Psoas muscle (tissue), 7 donors: ENCODE measurements at regions not wholly inside any gene's neighbourhood (a gene's known extent, or its start where the extent isn't known, plus 50 kb on each side); places are given as distances from the start of the nearest gene placed in this dataset.

Experiments used
- ATAC-seq, 4 donors: fragments of 200-7000 bp; cut with Tn5 transposase; one replicate each; pipeline ENCODE4 v1.9.1; 2020; ENCODE audit warnings: moderate library complexity in 3 of 4, mild to moderate bottlenecking in 2 of 4
- DNase-seq, 2 donors: peaks; one replicate each; pipeline ENCODE4 v3.0.0-alpha.2; 2020
- H3K27ac ChIP-seq: fragments of 200-600 bp; one replicate; pipeline ENCODE4 v1.8.0; 2022
- H3K27me3 ChIP-seq, 3 donors: fragments of 200-600 bp in 1 of 3; one replicate each; pipeline versions ENCODE4 v1.6.1 to v1.8.0; 2013 to 2022; ENCODE audit warnings: low read length in 2 of 3, mild to moderate bottlenecking in 2 of 3, moderate library complexity in 1 of 3; ENCODE audit not compliant: insufficient read depth in 3 of 3
- H3K36me3 ChIP-seq, 2 donors: fragments of 200-600 bp in 1 of 2; one replicate each; pipeline versions ENCODE4 v1.6.1 to v1.8.0; 2013 to 2022; ENCODE audit warnings: low read depth in 1 of 2, mild to moderate bottlenecking in 1 of 2, moderate library complexity in 1 of 2; ENCODE audit not compliant: insufficient read depth in 1 of 2
- H3K4me1 ChIP-seq: fragments of 200-600 bp; one replicate; pipeline ENCODE4 v1.8.0; 2022
- H3K4me3 ChIP-seq: fragments of 200-600 bp; one replicate; pipeline ENCODE4 v1.8.0; 2022; ENCODE audit warnings: mild to moderate bottlenecking
- H3K9me3 ChIP-seq: fragments of 200-600 bp; one replicate; pipeline ENCODE4 v1.8.0; 2022
- WGBS, 3 donors: extraction: QIAGEN DNeasy Blood & Tissue Kit; methylation state at CpG; one replicate each; pipeline versions ENCODE4 v1.1.6 to v1.1.7; 2013; 5-methylcytosine and 5-hydroxymethylcytosine counted together
- intact Hi-C, 2 donors: fragments of 100-400 bp; cut with DNase I; formaldehyde crosslinking; loops; one replicate each; pipeline versions ENCODE4 v1.11.0 to v1.14.2; 2022
- TF ChIP-seq, protein P1 (sequence below): fragments of 200-600 bp; IDR thresholded peaks from one replicate; pipeline ENCODE4 v1.8.0; 2022; ENCODE audit warnings: antibody characterized with exemption
- donor health status: healthy with polysubstance abuse.
- donor health status: DM: no; HTN: no; CAD: no; lungs with moderate emphysema.
- donor health status: Bipolar disorder and iron deficiency.
- donor health status: healthy.
- donor health status: DM: yes; HTN: yes; CAD: no.
- donor health status: DM: no; HTN: no; CAD: no.
- donor health status: DM: yes; HTN: yes; CAD: no.

DNA sequence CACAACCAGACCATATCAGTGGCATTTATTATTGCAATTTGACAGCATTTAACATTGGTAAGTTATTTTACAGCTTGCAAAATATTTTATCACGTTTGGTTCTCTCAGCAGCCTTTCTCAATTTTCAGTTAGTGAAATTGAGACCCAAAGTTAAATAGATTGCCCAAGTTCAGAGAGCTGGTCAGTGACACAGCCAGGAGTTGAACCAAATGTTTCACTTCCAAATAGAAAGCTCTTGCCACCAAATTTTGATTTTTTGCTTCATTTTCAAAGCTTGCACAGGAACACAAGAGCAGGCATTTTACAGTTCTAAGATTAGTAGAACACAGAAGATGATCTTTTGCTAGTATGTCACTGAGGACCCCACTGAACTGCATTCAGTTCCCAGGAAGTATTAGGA lies 271.5 kb upstream of the C9orf72 start:
- Histone ChIP-seq H3K9me3 (no peaks in the 10 kb centered on the region), H3K27me3 (peaks cover 0 to 4% (median 0%) of the 10 kb centered on the region in 3 donors), H3K4me3 (no peak overlapping the region), H3K4me1 (no peaks in the 10 kb centered on the region), H3K27ac (no peak overlapping the region), H3K36me3 (no peaks in the 10 kb centered on the region)
- ATAC-seq (no peak), DNase-seq (no peak)
- TF ChIP-seq, protein P1, sequence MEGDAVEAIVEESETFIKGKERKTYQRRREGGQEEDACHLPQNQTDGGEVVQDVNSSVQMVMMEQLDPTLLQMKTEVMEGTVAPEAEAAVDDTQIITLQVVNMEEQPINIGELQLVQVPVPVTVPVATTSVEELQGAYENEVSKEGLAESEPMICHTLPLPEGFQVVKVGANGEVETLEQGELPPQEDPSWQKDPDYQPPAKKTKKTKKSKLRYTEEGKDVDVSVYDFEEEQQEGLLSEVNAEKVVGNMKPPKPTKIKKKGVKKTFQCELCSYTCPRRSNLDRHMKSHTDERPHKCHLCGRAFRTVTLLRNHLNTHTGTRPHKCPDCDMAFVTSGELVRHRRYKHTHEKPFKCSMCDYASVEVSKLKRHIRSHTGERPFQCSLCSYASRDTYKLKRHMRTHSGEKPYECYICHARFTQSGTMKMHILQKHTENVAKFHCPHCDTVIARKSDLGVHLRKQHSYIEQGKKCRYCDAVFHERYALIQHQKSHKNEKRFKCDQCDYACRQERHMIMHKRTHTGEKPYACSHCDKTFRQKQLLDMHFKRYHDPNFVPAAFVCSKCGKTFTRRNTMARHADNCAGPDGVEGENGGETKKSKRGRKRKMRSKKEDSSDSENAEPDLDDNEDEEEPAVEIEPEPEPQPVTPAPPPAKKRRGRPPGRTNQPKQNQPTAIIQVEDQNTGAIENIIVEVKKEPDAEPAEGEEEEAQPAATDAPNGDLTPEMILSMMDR: no peak
- intact Hi-C loops: no loop called here
- WGBS, 3 donors: 17 to 44% (median 25%) methylated on average over 1 of the region's 1 CpG

DNA sequence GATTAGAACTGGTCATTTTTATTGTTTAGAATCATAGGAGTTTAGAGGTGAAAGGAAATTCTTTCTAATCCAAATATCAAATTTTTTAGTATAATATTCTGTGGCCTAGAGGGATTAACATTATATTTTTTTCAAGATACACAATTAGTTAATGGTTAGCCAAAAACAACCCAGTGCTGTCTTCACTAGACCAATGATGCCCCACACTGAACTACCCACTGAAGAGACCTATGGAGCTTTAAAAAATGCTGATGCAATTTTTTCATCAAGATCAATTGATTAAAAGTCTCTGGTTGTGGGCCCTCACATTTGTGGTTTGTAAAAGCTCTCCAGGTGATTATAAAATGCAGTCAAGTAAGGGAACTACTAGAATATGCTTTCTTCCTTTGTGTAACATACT lies 274.1 kb upstream of the C9orf72 start:
- ATAC-seq: no peak

DNA sequence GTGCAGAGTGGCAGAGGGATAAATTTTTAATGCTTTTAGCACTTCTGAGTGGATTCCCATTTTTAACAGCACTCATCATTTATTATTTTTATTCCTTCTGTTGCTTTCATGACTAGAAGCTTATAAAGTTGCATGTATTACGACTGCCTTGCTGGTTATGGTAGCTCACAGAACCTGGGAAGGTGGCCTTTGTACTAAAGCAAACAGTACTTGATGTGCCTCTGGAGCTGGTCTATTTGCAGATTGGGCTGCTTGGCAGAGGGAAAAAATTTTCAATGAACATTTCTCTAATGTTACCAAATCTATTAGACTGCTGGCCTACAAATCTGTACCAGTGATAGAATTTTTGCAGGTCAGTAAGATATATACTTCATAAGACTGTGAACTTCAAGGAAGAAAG lies 274.5 kb upstream of the C9orf72 start:
- Histone ChIP-seq H3K9me3 (no peaks in the 10 kb centered on the region), H3K27ac (no peak overlapping the region), H3K4me3 (no peak overlapping the region), H3K36me3 (no peaks in the 10 kb centered on the region), H3K4me1 (no peaks in the 10 kb centered on the region), H3K27me3 (peaks cover 0 to 4% (median 0%) of the 10 kb centered on the region in 3 donors)
- intact Hi-C loops: no loop called here
- no peak for DNase-seq
- 80 to 88% (median 81%) methylated on average over 1 of the region's 1 CpG for WGBS, 3 donors
- ATAC-seq: no peak
- TF ChIP-seq, protein P1: no peak

More for the DNA sequence above, 274.1 kb upstream of the C9orf72 start:
- intact Hi-C loops: no loop called here
- H3K27ac ChIP-seq: no peak overlapping the region
- no peaks in the 10 kb centered on the region for H3K4me1 ChIP-seq
- TF ChIP-seq, protein P1: no peak
- H3K27me3 ChIP-seq: peaks cover 0 to 4% (median 0%) of the 10 kb centered on the region in 3 donors
- no peak for DNase-seq
- no peaks in the 10 kb centered on the region for H3K36me3 ChIP-seq
- no peaks in the 10 kb centered on the region for H3K9me3 ChIP-seq
- no peak overlapping the region for H3K4me3 ChIP-seq

DNA sequence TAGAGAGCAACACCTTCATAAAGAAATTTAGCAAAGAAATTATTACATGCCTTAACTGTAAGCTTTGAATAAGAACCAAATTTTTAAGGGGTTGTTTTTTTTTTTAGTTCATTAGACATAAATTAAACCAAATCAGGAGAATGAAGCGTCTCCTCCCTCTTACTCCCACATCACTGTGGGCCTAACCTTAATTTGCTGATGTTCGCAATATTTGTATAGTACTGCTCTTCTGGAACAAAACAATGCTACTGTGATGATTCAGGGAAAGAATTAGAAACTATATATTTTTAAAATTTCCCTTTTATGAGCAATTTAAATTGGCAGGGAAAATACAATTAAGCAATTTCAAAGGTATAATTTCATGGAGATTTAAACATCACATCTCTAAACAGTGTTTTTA lies 275.0 kb upstream of the C9orf72 start:
- DNase-seq (no peak), ATAC-seq (no peak)
- Histone ChIP-seq H3K4me1 (no peaks in the 10 kb centered on the region), H3K27ac (no peak overlapping the region), H3K9me3 (no peaks in the 10 kb centered on the region), H3K27me3 (peaks cover 0 to 4% (median 0%) of the 10 kb centered on the region in 3 donors), H3K4me3 (no peak overlapping the region), H3K36me3 (no peaks in the 10 kb centered on the region)
- TF ChIP-seq, protein P1: no peak
- WGBS, 3 donors: 90 to 95% (median 93%) methylated on average over 2 of the region's 2 CpGs
- intact Hi-C loops: no loop called here

DNA sequence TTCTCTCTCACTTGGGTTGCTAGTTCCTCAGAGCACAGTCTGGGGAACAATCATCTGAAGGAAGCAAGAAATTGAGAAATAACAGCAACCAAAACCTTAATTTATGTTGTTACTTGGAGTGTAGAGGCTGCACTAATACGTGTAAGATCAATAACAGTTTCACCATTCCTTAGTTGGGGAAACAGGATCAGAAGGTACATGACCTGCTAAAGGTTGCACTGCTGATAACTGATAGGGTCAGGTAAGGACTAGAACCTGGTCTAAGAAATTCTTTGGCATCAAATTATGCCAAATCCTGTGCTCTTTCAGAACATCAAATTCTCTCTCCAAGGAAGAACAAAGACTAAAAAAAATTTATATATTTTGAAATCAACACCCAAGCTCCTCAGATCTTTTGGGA lies 278.6 kb upstream of the C9orf72 start:
- intact Hi-C loops: no loop called here
- WGBS, 3 donors: 25 to 43% (median 41%) methylated on average over 1 of the region's 1 CpG
- no peaks in the 10 kb centered on the region for H3K4me1 ChIP-seq

More for the DNA sequence above, 278.6 kb upstream of the C9orf72 start:
- ATAC-seq (no peak), DNase-seq (no peak)
- Histone ChIP-seq H3K4me3 (no peak overlapping the region), H3K36me3 (no peaks in the 10 kb centered on the region), H3K27me3 (no peaks in the 10 kb centered on the region), H3K27ac (no peak overlapping the region), H3K9me3 (no peaks in the 10 kb centered on the region)
- TF ChIP-seq, protein P1: no peak
